ENCODE measurements at regions not wholly inside any gene's neighbourhood (a gene's known extent, or its start where the extent isn't known, plus 50 kb on each side); places are given as distances from the start of the nearest gene placed in this dataset.

GRCh38 chr3:29145360-29145759 lies 135.5 kb upstream of the RBMS3 start:
- TF ChIP-seq CTCF (IDR thresholded peaks at IDR 0.05; ENCODE audit: insufficient read depth, low read length, poor library complexity, severe bottlenecking) (no peak), EZH2phosphoT487 (conservative IDR thresholded peaks at IDR 0.05; ENCODE audit: low read length) (no peak)
